WERI-Rb-1 (cell line): ENCODE measurements at regions not wholly inside any gene's neighbourhood (a gene's known extent, or its start where the extent isn't known, plus 50 kb on each side); places are given as distances from the start of the nearest gene placed in this dataset.

ENCODE experiments used
- DNase-seq: peaks from one replicate; pipeline ENCODE4 v3.0.0-alpha.2; 2020
- H3K27ac ChIP-seq: fragments of 250-450 bp; sonication (Bioruptor Pico); 2 replicates; pipeline ENCODE4 v1.5.1; 2020; ENCODE audit warnings: mild to moderate bottlenecking, moderate library complexity
- H3K27me3 ChIP-seq: fragments of 250-450 bp; sonication (Bioruptor Pico); 2 replicates; pipeline ENCODE4 v1.5.1; 2021; ENCODE audit warnings: mild to moderate bottlenecking, low read depth, moderate library complexity; ENCODE audit not compliant: insufficient read depth, severe bottlenecking
- H3K36me3 ChIP-seq: fragments of 250-450 bp; sonication (Bioruptor Pico); 2 replicates; pipeline ENCODE4 v1.5.1; 2020; ENCODE audit warnings: mild to moderate bottlenecking, moderate library complexity
- H3K4me3 ChIP-seq: 2 replicates; pipeline ENCODE4 v1.5.1; 2011; ENCODE audit warnings: low read depth, mild to moderate bottlenecking, control low read depth, low read length
- H3K9me3 ChIP-seq: fragments of 250-450 bp; sonication (Bioruptor Pico); 2 replicates; pipeline ENCODE4 v1.5.1; 2021; ENCODE audit warnings: mild to moderate bottlenecking, moderate library complexity; ENCODE audit not compliant: severe bottlenecking
- CTCF ChIP-seq: IDR thresholded peaks from 2 replicates; pipeline ENCODE4 v1.5.1; 2011; ENCODE audit warnings: low read depth, mild to moderate bottlenecking, control low read depth, inconsistent platforms, low read length

- H3K27ac ChIP-seq = no peak overlapping the region
- H3K9me3 ChIP-seq = no peaks in the 10 kb centered on the region
- no peak for TF ChIP-seq CTCF
- H3K27me3 ChIP-seq = no peaks in the 10 kb centered on the region
- DNase-seq = no peak
- H3K36me3 ChIP-seq = no peaks in the 10 kb centered on the region
- H3K4me3 ChIP-seq = no peak overlapping the region
Observed at GRCh38 chr3:98985431-98985830, 83.9 kb upstream of the DCBLD2 start.

GRCh38 chr3:98984024-98984423 is 82.5 kb upstream of the DCBLD2 start:
- Histone ChIP-seq H3K27me3 (no peaks in the 10 kb centered on the region), H3K36me3 (no peaks in the 10 kb centered on the region), H3K4me3 (no peak overlapping the region), H3K27ac (no peak overlapping the region), H3K9me3 (no peaks in the 10 kb centered on the region)
- TF ChIP-seq CTCF = no peak
- no peak for DNase-seq

- H3K9me3 ChIP-seq = no peaks in the 10 kb centered on the region
- H3K27me3 ChIP-seq = no peaks in the 10 kb centered on the region
- no peak overlapping the region for H3K4me3 ChIP-seq
- no peak for DNase-seq
- no peaks in the 10 kb centered on the region for H3K36me3 ChIP-seq
- H3K27ac ChIP-seq = no peak overlapping the region
- TF ChIP-seq CTCF = no peak
Observed at GRCh38 chr3:98982351-98982750, 80.9 kb upstream of the DCBLD2 start.

- Histone ChIP-seq H3K27ac (no peak overlapping the region), H3K4me3 (no peak overlapping the region)
- DNase-seq = no peak
Observed at GRCh38 chr3:98980915-98981596, 79.6 kb upstream of the DCBLD2 start.

GRCh38 chr3:98979296-98979695 is 77.8 kb upstream of the DCBLD2 start:
- H3K27me3 ChIP-seq = no peaks in the 10 kb centered on the region
- no peaks in the 10 kb centered on the region for H3K9me3 ChIP-seq
- no peak for DNase-seq
- H3K4me3 ChIP-seq = no peak overlapping the region
- H3K27ac ChIP-seq = no peak overlapping the region
- H3K36me3 ChIP-seq = no peaks in the 10 kb centered on the region
- no peak for TF ChIP-seq CTCF

More at GRCh38 chr3:98980915-98981596, 79.6 kb upstream of the DCBLD2 start:
- no peaks in the 10 kb centered on the region for H3K9me3 ChIP-seq
- no peaks in the 10 kb centered on the region for H3K27me3 ChIP-seq
- no peaks in the 10 kb centered on the region for H3K36me3 ChIP-seq
- no peak for TF ChIP-seq CTCF

GRCh38 chr3:98978068-98978811 is 76.7 kb upstream of the DCBLD2 start:
- Histone ChIP-seq H3K9me3 (no peaks in the 10 kb centered on the region), H3K27ac (no peak overlapping the region), H3K4me3 (no peak overlapping the region), H3K36me3 (no peaks in the 10 kb centered on the region), H3K27me3 (no peaks in the 10 kb centered on the region)
- no peak for TF ChIP-seq CTCF
- no peak for DNase-seq
